ENCODE measurements at regions not wholly inside any gene's neighbourhood (a gene's known extent, or its start where the extent isn't known, plus 50 kb on each side); places are given as distances from the start of the nearest gene placed in this dataset.

DNA sequence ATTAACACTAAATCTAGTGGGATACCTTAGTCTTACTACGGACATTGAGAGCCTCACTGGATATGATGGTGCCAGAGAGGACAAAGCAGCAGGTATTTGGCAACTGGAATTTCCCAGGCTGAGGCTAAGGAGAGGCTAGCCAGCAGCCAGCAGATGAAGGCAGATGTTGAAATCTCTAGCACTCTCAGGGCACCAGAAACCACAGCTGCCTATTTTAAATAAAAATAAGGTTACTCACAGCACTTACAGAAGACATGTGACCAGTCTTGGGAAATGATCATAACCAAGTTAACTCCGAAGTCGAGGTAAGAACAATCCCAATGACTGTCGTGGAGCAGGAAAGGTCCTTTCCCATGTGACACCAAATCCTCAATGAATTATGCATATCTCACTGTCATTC lies 1726.0 kb downstream of the EFNB2 start:
- Histone ChIP-seq H2AK9ac (replicated peaks; ENCODE audit: low read depth, low read length, poor library complexity) (no peak overlapping the region), H2BK5ac (ENCODE audit: low read depth, low read length, poor library complexity, severe bottlenecking) (no peak overlapping the region), H2AFZ (replicated peaks; ENCODE audit: low read length, poor library complexity) (no peak overlapping the region), H3K23ac (ENCODE audit: low read depth, low read length) (no peak overlapping the region), H3K18ac (ENCODE audit: low read depth, low read length) (no peak overlapping the region), H3K14ac (replicated peaks; ENCODE audit: low read depth, low read length) (no peak overlapping the region), H4K5ac (ENCODE audit: low read depth, low read length) (no peak overlapping the region), H3K27ac (ENCODE audit: insufficient read depth, low read length) (no peak overlapping the region), H3K4me3 (ENCODE audit: insufficient read depth, low read depth, low read length) (no peak overlapping the region), H2BK15ac (ENCODE audit: low read depth, low read length) (no peak overlapping the region), H3K79me1 (ENCODE audit: low read depth in 1 of 2, low read length in 2 of 2) (no peaks in the 10 kb centered on the region), H4K8ac (ENCODE audit: low read depth in 2 of 2, low read length in 2 of 2) (no peak overlapping the region), H4K91ac (ENCODE audit: insufficient read depth, low read depth, low read length) (no peak overlapping the region), H2BK20ac (ENCODE audit: low read depth, low read length) (no peak overlapping the region), H2AK5ac (ENCODE audit: low read depth, low read length) (no peak overlapping the region), H3K9me1 (ENCODE audit: insufficient read depth, low read length) (no peaks in the 10 kb centered on the region), H3K9ac (ENCODE audit: low read depth, low read length) (no peak overlapping the region), H4K20me1 (ENCODE audit: insufficient read depth, low read length) (no peaks in the 10 kb centered on the region), H3K36me3 (ENCODE audit: control insufficient read depth, insufficient read depth, low read length) (no peaks in the 10 kb centered on the region), H3K56ac (ENCODE audit: extremely low read depth, insufficient read depth, low read length) (no peak overlapping the region), H3K4me2 (ENCODE audit: low read depth, low read length) (no peak overlapping the region), H3K4ac (ENCODE audit: low read depth, low read length) (no peak overlapping the region), H3K4me1 (ENCODE audit: control insufficient read depth, insufficient read depth, low read length) (no peaks in the 10 kb centered on the region), H2BK120ac (ENCODE audit: low read depth, low read length) (no peak overlapping the region), H3K27me3 (ENCODE audit: control insufficient read depth, insufficient read depth, low read length) (no peaks in the 10 kb centered on the region), H3K9me3 (ENCODE audit: control insufficient read depth, insufficient read depth, low read length) (peaks cover 3% of the 10 kb centered on the region; the same call in 1 of the 2 replicates)
- POLR2A ChIA-PET (ENCODE audit: unreplicated experiment): no interaction called here
- WGBS, 2 experiments (ENCODE audit: extremely low coverage in 2 of 2, insufficient read length in 1 of 2): no CpG with 5 or more reads among the region's 4 CpGs
- in situ Hi-C loops (cut with MboI; ENCODE audit: low sequenced_read_pairs): no loop called here
- intact Hi-C loops (cut with micrococcal nuclease): no loop called here
- no peak for DNase-seq
- CTCF ChIA-PET: no interaction called here
- no peak for ATAC-seq (ENCODE audit: low read depth)
- TF ChIP-seq, protein P1, sequence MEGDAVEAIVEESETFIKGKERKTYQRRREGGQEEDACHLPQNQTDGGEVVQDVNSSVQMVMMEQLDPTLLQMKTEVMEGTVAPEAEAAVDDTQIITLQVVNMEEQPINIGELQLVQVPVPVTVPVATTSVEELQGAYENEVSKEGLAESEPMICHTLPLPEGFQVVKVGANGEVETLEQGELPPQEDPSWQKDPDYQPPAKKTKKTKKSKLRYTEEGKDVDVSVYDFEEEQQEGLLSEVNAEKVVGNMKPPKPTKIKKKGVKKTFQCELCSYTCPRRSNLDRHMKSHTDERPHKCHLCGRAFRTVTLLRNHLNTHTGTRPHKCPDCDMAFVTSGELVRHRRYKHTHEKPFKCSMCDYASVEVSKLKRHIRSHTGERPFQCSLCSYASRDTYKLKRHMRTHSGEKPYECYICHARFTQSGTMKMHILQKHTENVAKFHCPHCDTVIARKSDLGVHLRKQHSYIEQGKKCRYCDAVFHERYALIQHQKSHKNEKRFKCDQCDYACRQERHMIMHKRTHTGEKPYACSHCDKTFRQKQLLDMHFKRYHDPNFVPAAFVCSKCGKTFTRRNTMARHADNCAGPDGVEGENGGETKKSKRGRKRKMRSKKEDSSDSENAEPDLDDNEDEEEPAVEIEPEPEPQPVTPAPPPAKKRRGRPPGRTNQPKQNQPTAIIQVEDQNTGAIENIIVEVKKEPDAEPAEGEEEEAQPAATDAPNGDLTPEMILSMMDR (conservative IDR thresholded peaks at IDR 0.05; ENCODE audit: low read depth, low read length): no peak
- no peak for TF ChIP-seq MAZ (IDR thresholded peaks at IDR 0.05; ENCODE audit: borderline replicate concordance, low read depth, low read length)
- no peak for TF ChIP-seq RCOR1 (IDR thresholded peaks at IDR 0.05; ENCODE audit: insufficient replicate concordance, low read length)
- no TSS peak for BruUV-seq (replicated peaks)
- dilution Hi-C loops (cut with HindIII; ENCODE audit: low sequenced_read_pairs, unreplicated experiment): no loop called here

All from IMR-90 (cell line).